NB4 (cell line): ENCODE measurements at regions not wholly inside any gene's neighbourhood (a gene's known extent, or its start where the extent isn't known, plus 50 kb on each side); places are given as distances from the start of the nearest gene placed in this dataset.
A peak's percentile ranks its signal among the peaks of the same experiment; 100 is the strongest.
"Not testable (repeated sequence)": the region's sequence is repeated elsewhere in the genome, so short reads cannot be mapped to it uniquely, and the experiment has no call there.

Experiments
- DNase-seq: peaks from one replicate; pipeline ENCODE4 v3.0.0; 2010; ENCODE audit warnings: low read depth
- H3K4me3 ChIP-seq: one replicate; pipeline ENCODE4 v1.5.1; 2011; ENCODE audit warnings: mild to moderate bottlenecking, low read depth, low read length, moderate library complexity

DNA sequence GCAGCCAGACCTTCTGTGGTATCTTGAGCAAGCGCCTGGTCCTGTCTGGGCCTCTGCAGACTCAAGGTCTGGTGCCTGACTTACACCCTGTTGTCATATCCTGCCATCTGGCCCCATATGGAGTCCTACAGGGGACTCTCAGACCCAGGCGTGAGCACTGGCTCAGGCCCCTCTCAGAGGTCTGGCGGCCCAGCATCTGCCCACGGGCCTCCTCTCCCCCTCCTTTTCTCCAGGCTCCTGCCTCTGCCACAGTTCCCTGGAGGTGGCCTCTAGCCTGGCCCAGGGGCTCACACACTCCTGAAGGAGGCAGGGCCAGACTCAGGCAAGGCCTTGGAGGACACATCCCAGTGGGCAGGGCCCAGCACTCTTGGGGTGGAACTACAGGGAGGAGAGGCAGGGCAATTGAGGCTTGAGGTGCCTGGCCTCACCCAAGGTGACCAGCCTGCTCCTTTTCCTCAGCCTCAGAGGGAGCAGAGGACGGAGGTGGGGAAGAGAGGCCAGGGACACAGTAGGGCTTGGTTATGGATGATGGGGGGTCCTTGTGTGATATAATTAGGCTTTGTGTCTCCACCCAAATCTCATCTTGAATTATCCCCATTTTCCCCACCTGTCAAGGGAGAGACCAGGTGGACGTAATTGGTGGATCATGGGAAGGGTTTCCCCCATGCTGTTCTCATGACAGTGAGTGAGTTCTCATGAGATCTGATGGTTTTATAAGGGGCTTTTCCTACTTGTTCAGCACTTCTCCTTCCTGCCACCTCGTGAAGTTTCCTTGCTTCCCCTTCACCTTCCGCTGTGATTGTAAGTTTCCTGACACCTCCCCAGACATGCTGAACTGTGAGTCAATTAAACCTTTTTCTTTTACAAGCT, 70.9 kb upstream of the GOLGA6L4 start:
- H3K4me3 ChIP-seq = not testable (repeated sequence)
- DNase-seq = peak; percentile 25

DNA sequence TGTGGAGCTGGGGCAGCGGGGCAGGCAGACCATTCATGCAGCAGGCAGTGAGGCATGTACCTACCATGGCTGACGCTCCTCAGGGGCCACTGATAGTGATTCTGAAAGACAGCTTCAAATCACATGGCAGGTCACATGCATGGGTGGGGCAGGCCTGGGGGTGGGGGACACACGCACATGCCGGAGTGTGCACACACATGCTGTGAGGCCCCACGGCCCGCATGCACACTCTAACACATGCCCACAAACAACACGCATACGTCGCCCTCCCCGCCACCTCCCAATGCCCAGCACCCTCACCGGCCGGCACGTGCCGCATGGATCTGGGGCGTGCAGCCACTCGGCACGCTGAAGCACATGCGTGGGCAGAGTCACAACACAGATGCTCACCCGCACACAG, 65.5 kb upstream of the GOLGA6L4 start:
- not testable (repeated sequence) for H3K4me3 ChIP-seq, DNase-seq

DNA sequence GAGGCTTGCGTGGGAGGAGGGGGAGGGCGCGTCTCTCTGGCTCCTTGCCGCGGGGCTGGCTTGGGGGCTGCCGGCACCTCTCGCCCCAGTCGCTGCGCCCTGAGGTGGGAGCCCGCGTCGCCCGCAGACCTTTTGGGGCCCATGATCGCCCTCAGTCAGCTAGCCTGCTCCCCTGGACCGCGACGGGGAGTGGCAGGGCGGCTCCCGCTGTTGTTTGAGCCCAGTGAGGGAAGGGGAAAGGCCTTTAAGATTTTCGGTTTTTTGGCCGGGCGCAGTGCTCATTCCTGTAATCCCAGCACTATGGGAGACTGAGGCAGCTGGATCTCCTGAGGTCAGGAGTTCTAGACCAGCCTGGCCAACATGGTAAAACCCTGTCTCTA, 62.4 kb upstream of the GOLGA6L4 start:
- H3K4me3 ChIP-seq, DNase-seq: not testable (repeated sequence)
